Endodermal cell (in vitro differentiated cells): ENCODE measurements at regions not wholly inside any gene's neighbourhood (a gene's known extent, or its start where the extent isn't known, plus 50 kb on each side); places are given as distances from the start of the nearest gene placed in this dataset.

Experiments
- DNase-seq: peaks from one replicate; pipeline ENCODE4 v3.0.0-alpha.2; 2017
- H3K27ac ChIP-seq: 2 replicates; pipeline ENCODE4 v1.5.1; 2013; ENCODE audit warnings: mild to moderate bottlenecking, low read depth, low read length, moderate library complexity
- H3K27me3 ChIP-seq: 2 replicates; pipeline ENCODE4 v1.6.1; 2013; ENCODE audit warnings: mild to moderate bottlenecking, low read length, moderate library complexity; ENCODE audit not compliant: insufficient read depth, control insufficient read depth, poor library complexity, severe bottlenecking
- H3K36me3 ChIP-seq: 2 replicates; pipeline ENCODE4 v1.7.0; 2013; ENCODE audit warnings: mild to moderate bottlenecking, low read length, moderate library complexity; ENCODE audit not compliant: control insufficient read depth, insufficient read depth
- H3K4me1 ChIP-seq: one replicate; pipeline ENCODE4 v1.7.0; 2013; ENCODE audit warnings: low read length; ENCODE audit not compliant: control insufficient read depth, insufficient read depth
- H3K4me3 ChIP-seq: 2 replicates; pipeline ENCODE4 v1.5.1; 2013; ENCODE audit warnings: mild to moderate bottlenecking, low read length, moderate library complexity
- H3K9ac ChIP-seq: 2 replicates; pipeline ENCODE4 v1.6.1; 2013; ENCODE audit warnings: mild to moderate bottlenecking, low read length, moderate library complexity; ENCODE audit not compliant: poor library complexity, severe bottlenecking; ENCODE audit errors: extremely low read depth
- H3K9me3 ChIP-seq: 2 replicates; pipeline ENCODE4 v1.6.1; 2013; ENCODE audit warnings: mild to moderate bottlenecking, low read length, moderate library complexity; ENCODE audit not compliant: control insufficient read depth
- H3K27ac Mint-ChIP-seq: 2 replicates; pipeline ENCODE4 v1.8.0; 2020; ENCODE audit warnings: mixed read lengths
- H3K27me3 Mint-ChIP-seq: 2 replicates; pipeline ENCODE4 v1.8.0; 2021; ENCODE audit warnings: mild to moderate bottlenecking, mixed read lengths; ENCODE audit not compliant: insufficient read depth
- H3K36me3 Mint-ChIP-seq: 2 replicates; pipeline ENCODE4 v1.8.0; 2020; ENCODE audit warnings: low read depth, mixed read lengths
- H3K4me1 Mint-ChIP-seq: 2 replicates; pipeline ENCODE4 v1.8.0; 2020; ENCODE audit warnings: mixed read lengths
- H3K4me3 Mint-ChIP-seq: 2 replicates; pipeline ENCODE4 v1.8.0; 2020; ENCODE audit warnings: mild to moderate bottlenecking, moderate library complexity, mixed read lengths
- H3K9me3 Mint-ChIP-seq: 2 replicates; pipeline ENCODE4 v1.8.0; 2020; ENCODE audit warnings: mild to moderate bottlenecking, mixed read lengths
- CTCF ChIP-seq: fragments of 200-600 bp; sonication (generic); conservative IDR thresholded peaks from 2 replicates; pipeline ENCODE4 v1.5.0; 2021; ENCODE audit warnings: antibody characterized with exemption, mild to moderate bottlenecking
- WGBS, 2 experiments: methylation state at CpG; one replicate each; pipeline versions ENCODE4 v1.1.5 to v1.1.7; 2013; ENCODE audit warnings: missing lambda C conversion rate in 2 of 2, mixed read lengths in 1 of 2; ENCODE audit not compliant: insufficient coverage in 1 of 2, insufficient read length in 1 of 2; 5-methylcytosine and 5-hydroxymethylcytosine counted together

GRCh38 chr2:84327645-84328249 lies 131.3 kb downstream of the SUCLG1 start:
- Histone ChIP-seq H3K4me1 (no peaks in the 10 kb centered on the region), H3K36me3 (no peaks in the 10 kb centered on the region), H3K4me3 (no peak overlapping the region), H3K9me3 (no peaks in the 10 kb centered on the region), H3K27ac (no peak overlapping the region), H3K9ac (no peak overlapping the region), H3K27me3 (no peaks in the 10 kb centered on the region)
- no peaks in the 10 kb centered on the region for H3K9me3 Mint-ChIP-seq
- TF ChIP-seq CTCF = no peak
- no peak for DNase-seq
- no peak overlapping the region for H3K4me3 Mint-ChIP-seq
- no peak overlapping the region for H3K27ac Mint-ChIP-seq
- 100% methylated on average over 1 of the region's 1 CpG; no CpG with 5 or more reads in 1 of the 2 experiments for WGBS, 2 experiments
- no peaks in the 10 kb centered on the region for H3K4me1 Mint-ChIP-seq
- peaks cover 1% of the 10 kb centered on the region for H3K27me3 Mint-ChIP-seq
- H3K36me3 Mint-ChIP-seq = no peaks in the 10 kb centered on the region

- no peaks in the 10 kb centered on the region for H3K36me3 Mint-ChIP-seq
- H3K27me3 Mint-ChIP-seq = peaks cover 1% of the 10 kb centered on the region
- Histone ChIP-seq H3K36me3 (no peaks in the 10 kb centered on the region), H3K4me1 (no peaks in the 10 kb centered on the region), H3K9me3 (no peaks in the 10 kb centered on the region), H3K27ac (no peak overlapping the region), H3K4me3 (no peak overlapping the region), H3K27me3 (no peaks in the 10 kb centered on the region), H3K9ac (no peak overlapping the region)
- no peak for TF ChIP-seq CTCF
- H3K4me1 Mint-ChIP-seq = no peaks in the 10 kb centered on the region
- DNase-seq = no peak
- 96 to 100% methylated on average over 2 to 4 of the region's 4 CpGs for WGBS, 2 experiments
- no peak overlapping the region for H3K27ac Mint-ChIP-seq
- H3K4me3 Mint-ChIP-seq = no peak overlapping the region
- no peaks in the 10 kb centered on the region for H3K9me3 Mint-ChIP-seq
Observed at GRCh38 chr2:84326831-84327432, 132.1 kb downstream of the SUCLG1 start.

GRCh38 chr2:84323890-84324289 lies 135.2 kb downstream of the SUCLG1 start:
- no peak overlapping the region for H3K4me3 ChIP-seq
- no peak overlapping the region for H3K9ac ChIP-seq
- Mint-ChIP-seq H3K27me3 (peaks cover 1% of the 10 kb centered on the region), H3K4me1 (no peaks in the 10 kb centered on the region), H3K27ac (no peak overlapping the region), H3K36me3 (no peaks in the 10 kb centered on the region), H3K4me3 (no peak overlapping the region), H3K9me3 (no peaks in the 10 kb centered on the region)
- no peaks in the 10 kb centered on the region for H3K9me3 ChIP-seq
- no peak for DNase-seq
- H3K27me3 ChIP-seq = no peaks in the 10 kb centered on the region
- H3K4me1 ChIP-seq = no peaks in the 10 kb centered on the region
- TF ChIP-seq CTCF = no peak
- no peaks in the 10 kb centered on the region for H3K36me3 ChIP-seq
- H3K27ac ChIP-seq = no peak overlapping the region
- WGBS, 2 experiments = 86 to 90% methylated on average over 1 to 2 of the region's 2 CpGs
